ENCODE measurements at regions not wholly inside any gene's neighbourhood (a gene's known extent, or its start where the extent isn't known, plus 50 kb on each side); places are given as distances from the start of the nearest gene placed in this dataset.

DNA sequence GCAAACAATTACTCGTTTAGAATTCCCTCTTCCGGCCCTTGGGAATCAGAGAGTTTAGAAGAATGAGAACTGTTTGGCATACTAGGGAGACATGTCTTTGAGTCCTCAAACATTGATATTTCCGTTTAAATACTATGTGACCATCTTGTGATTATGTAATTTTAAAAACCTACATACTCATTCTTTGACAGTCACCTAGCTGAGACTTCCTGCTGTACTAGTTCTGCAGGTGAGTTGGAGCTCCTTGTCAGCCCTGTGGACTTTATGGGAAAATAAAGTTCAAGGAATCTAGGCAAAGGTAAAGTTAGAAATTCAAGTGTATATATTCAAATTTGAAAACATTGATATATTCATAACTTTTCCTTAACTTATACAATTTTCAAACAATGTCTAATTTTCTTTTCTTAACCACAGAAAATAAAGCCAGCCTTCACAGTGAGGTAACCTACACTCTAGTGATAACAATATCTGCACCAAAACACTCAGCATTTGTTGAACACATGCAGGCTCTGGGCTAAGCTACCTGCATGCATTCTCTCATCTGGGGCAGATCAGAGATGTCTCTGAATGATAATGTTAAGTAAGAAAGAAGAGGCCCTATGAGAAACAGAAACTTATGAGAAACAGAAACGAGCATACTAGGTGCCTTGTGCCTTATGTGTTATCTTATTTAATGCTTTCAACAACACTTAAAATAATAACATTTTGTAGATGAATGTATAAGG lies 67.0 kb upstream of the BACE2 start:
- 11% methylated on average over 4 of the region's 4 CpGs for WGBS (ENCODE audit: low lambda C conversion rate)
- no peak overlapping the region for H2AFZ ChIP-seq (ENCODE audit: low read depth)
- no peak overlapping the region for H3K9ac ChIP-seq
- TF ChIP-seq SIN3A (IDR thresholded peaks at IDR 0.05; ENCODE audit: borderline replicate concordance, low read depth, low read length) (no peak), EZH2phosphoT487 (IDR thresholded peaks at IDR 0.05; ENCODE audit: borderline replicate concordance, low read depth) (no peak), MEF2A (IDR thresholded peaks at IDR 0.05; ENCODE audit: borderline replicate concordance, low read depth) (no peak), FOXJ3 (CRISPR knock-in tag; IDR thresholded peaks at IDR 0.05) (no peak), RFX5 (IDR thresholded peaks at IDR 0.05; ENCODE audit: low read length) (no peak), FOSL2 (IDR thresholded peaks at IDR 0.05; ENCODE audit: borderline replicate concordance, low read depth) (no peak), FOXM1 (IDR thresholded peaks at IDR 0.05; ENCODE audit: low read depth) (no peak), MXI1 (IDR thresholded peaks at IDR 0.05; ENCODE audit: low read depth, low read length) (no peak), TCF12 (IDR thresholded peaks at IDR 0.05) (no peak), TAF1 (IDR thresholded peaks at IDR 0.05; ENCODE audit: borderline replicate concordance, low read depth, low read length) (no peak)
- TF ChIP-seq, protein P1, sequence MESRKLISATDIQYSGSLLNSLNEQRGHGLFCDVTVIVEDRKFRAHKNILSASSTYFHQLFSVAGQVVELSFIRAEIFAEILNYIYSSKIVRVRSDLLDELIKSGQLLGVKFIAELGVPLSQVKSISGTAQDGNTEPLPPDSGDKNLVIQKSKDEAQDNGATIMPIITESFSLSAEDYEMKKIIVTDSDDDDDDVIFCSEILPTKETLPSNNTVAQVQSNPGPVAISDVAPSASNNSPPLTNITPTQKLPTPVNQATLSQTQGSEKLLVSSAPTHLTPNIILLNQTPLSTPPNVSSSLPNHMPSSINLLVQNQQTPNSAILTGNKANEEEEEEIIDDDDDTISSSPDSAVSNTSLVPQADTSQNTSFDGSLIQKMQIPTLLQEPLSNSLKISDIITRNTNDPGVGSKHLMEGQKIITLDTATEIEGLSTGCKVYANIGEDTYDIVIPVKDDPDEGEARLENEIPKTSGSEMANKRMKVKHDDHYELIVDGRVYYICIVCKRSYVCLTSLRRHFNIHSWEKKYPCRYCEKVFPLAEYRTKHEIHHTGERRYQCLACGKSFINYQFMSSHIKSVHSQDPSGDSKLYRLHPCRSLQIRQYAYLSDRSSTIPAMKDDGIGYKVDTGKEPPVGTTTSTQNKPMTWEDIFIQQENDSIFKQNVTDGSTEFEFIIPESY (IDR thresholded peaks at IDR 0.05; ENCODE audit: borderline replicate concordance, low read depth): no peak
- TF ChIP-seq, protein P2, sequence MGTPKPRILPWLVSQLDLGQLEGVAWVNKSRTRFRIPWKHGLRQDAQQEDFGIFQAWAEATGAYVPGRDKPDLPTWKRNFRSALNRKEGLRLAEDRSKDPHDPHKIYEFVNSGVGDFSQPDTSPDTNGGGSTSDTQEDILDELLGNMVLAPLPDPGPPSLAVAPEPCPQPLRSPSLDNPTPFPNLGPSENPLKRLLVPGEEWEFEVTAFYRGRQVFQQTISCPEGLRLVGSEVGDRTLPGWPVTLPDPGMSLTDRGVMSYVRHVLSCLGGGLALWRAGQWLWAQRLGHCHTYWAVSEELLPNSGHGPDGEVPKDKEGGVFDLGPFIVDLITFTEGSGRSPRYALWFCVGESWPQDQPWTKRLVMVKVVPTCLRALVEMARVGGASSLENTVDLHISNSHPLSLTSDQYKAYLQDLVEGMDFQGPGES (IDR thresholded peaks at IDR 0.05; ENCODE audit: low read depth, low read length): no peak
- H3K4me3 ChIP-seq (ENCODE audit: low read depth in 2 of 2, low read length in 1 of 2): no peak overlapping the region
- DNase-seq: no peak
- H3K9me2 ChIP-seq: no peaks in the 10 kb centered on the region
- H3K9me3 ChIP-seq: no peaks in the 10 kb centered on the region
- H3K4me1 ChIP-seq (ENCODE audit: control insufficient read depth in 1 of 2, insufficient read depth in 2 of 2, low read depth in 1 of 2, low read length in 1 of 2): no peaks in the 10 kb centered on the region
- ChIA-PET POLR2A (no interaction called here), CTCF (interaction anchor here (0.6 kb wide), 1 partner anchor 1046 kb away, joined by 3 read pairs; no protein-coding TSS in a partner anchor)
- H3F3A ChIP-seq (replicated peaks; ENCODE audit: insufficient read depth): no peaks in the 10 kb centered on the region
- no peaks in the 10 kb centered on the region for H3K36me3 ChIP-seq (replicated peaks in 1 of 2; ENCODE audit: control insufficient read depth in 1 of 2, insufficient read depth in 2 of 2, low read length in 1 of 2)
- H3K27me3 ChIP-seq (ENCODE audit: insufficient read depth): no peaks in the 10 kb centered on the region
- H3K27ac ChIP-seq (ENCODE audit: low read depth in 2 of 2, low read length in 1 of 2): no peak overlapping the region
- H3K4me2 ChIP-seq: no peak overlapping the region
- H4K20me1 ChIP-seq (ENCODE audit: insufficient read depth): no peaks in the 10 kb centered on the region
- no peaks in the 10 kb centered on the region for H3K79me2 ChIP-seq (ENCODE audit: insufficient read depth)

DNA sequence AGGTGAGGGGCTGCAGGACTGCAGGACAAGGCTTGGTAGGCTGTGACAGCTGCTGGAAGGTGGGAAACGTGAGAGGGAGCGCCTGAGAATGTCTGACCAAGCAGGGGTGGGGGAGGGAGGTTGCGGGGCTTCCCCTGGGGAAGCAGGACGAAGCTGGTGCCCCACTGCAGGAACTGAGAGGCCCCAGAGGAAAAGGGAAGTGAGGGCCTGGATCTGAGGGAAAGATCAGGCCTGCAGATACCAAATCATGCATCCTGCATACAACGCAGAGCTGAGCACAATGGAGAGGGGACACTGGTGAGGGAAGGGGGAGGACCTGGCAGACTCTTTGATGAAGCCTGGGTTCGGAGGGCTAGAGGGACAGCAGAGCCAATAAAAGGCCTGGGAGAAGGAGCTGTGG lies 65.7 kb upstream of the BACE2 start:
- no peaks in the 10 kb centered on the region for H3K36me3 ChIP-seq (replicated peaks in 1 of 2; ENCODE audit: control insufficient read depth in 1 of 2, insufficient read depth in 2 of 2, low read length in 1 of 2)
- no peaks in the 10 kb centered on the region for H3K9me2 ChIP-seq
- no peaks in the 10 kb centered on the region for H3K79me2 ChIP-seq (ENCODE audit: insufficient read depth)
- no peak overlapping the region for H3K27ac ChIP-seq (ENCODE audit: low read depth in 2 of 2, low read length in 1 of 2)
- no peaks in the 10 kb centered on the region for H3F3A ChIP-seq (replicated peaks; ENCODE audit: insufficient read depth)
- no peaks in the 10 kb centered on the region for H4K20me1 ChIP-seq (ENCODE audit: insufficient read depth)
- DNase-seq: no peak
- H3K4me1 ChIP-seq (ENCODE audit: control insufficient read depth in 1 of 2, insufficient read depth in 2 of 2, low read depth in 1 of 2, low read length in 1 of 2): no peaks in the 10 kb centered on the region
- H3K4me2 ChIP-seq: no peak overlapping the region
- H2AFZ ChIP-seq (ENCODE audit: low read depth): no peak overlapping the region
- no peaks in the 10 kb centered on the region for H3K27me3 ChIP-seq (ENCODE audit: insufficient read depth)
- 26% methylated on average over 6 of the region's 6 CpGs for WGBS (ENCODE audit: low lambda C conversion rate)
- CTCF ChIA-PET: interaction anchor here (1.2 kb wide), 1 partner anchor 32 kb away, joined by 7 read pairs; no protein-coding TSS in a partner anchor
- POLR2A ChIA-PET: no interaction called here
- TF ChIP-seq TCF12 (IDR thresholded peaks at IDR 0.05): no peak
- no peak for TF ChIP-seq MEF2A (IDR thresholded peaks at IDR 0.05; ENCODE audit: borderline replicate concordance, low read depth)
- no peak for TF ChIP-seq POLR2AphosphoS5 (IDR thresholded peaks at IDR 0.05; ENCODE audit: low read depth, low read length)
- TF ChIP-seq, protein P3, sequence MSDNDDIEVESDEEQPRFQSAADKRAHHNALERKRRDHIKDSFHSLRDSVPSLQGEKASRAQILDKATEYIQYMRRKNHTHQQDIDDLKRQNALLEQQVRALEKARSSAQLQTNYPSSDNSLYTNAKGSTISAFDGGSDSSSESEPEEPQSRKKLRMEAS (IDR thresholded peaks at IDR 0.05; ENCODE audit: low read depth): no peak
- TF ChIP-seq, protein P2 (IDR thresholded peaks at IDR 0.05; ENCODE audit: low read depth, low read length): no peak
- TF ChIP-seq JUND (IDR thresholded peaks at IDR 0.05): no peak
- no peak for TF ChIP-seq GATA2 (CRISPR knock-in tag; IDR thresholded peaks at IDR 0.05)
- TF ChIP-seq, protein P4, sequence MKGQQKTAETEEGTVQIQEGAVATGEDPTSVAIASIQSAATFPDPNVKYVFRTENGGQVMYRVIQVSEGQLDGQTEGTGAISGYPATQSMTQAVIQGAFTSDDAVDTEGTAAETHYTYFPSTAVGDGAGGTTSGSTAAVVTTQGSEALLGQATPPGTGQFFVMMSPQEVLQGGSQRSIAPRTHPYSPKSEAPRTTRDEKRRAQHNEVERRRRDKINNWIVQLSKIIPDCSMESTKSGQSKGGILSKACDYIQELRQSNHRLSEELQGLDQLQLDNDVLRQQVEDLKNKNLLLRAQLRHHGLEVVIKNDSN (IDR thresholded peaks at IDR 0.05; ENCODE audit: borderline replicate concordance, low read depth): no peak
- no peak for TF ChIP-seq CHD2 (IDR thresholded peaks at IDR 0.05; ENCODE audit: low read length, partially characterized antibody)
- TF ChIP-seq RAD21 (IDR thresholded peaks at IDR 0.05; ENCODE audit: low read length): no peak
- no peak for TF ChIP-seq ELF1 (IDR thresholded peaks at IDR 0.05)
- no peak overlapping the region for H3K4me3 ChIP-seq (ENCODE audit: low read depth in 2 of 2, low read length in 1 of 2)
- H3K9ac ChIP-seq: no peak overlapping the region
- H3K9me3 ChIP-seq: no peaks in the 10 kb centered on the region

Measured in SK-N-SH (cell line).